GM23338 (cell line): ENCODE measurements at regions not wholly inside any gene's neighbourhood (a gene's known extent, or its start where the extent isn't known, plus 50 kb on each side); places are given as distances from the start of the nearest gene placed in this dataset.

Experiments used
- ATAC-seq: fragments of 200-7000 bp; cut with Tn5 transposase; 3 replicates; pipeline ENCODE4 v1.9.1; 2020
- DNase-seq: peaks from one replicate; pipeline ENCODE4 v3.0.0-alpha.2; 2015; ENCODE audit warnings: low spot score
- H2AFZ ChIP-seq: fragments of 200-600 bp; sonication (generic); 2 replicates; pipeline ENCODE4 v1.8.0; 2016; ENCODE audit warnings: antibody characterized with exemption, mild to moderate bottlenecking, moderate library complexity
- H3F3A ChIP-seq: fragments of 200-600 bp; sonication (generic); replicated peaks from 2 replicates; pipeline ENCODE4 v1.8.0; 2017; ENCODE audit warnings: antibody characterized with exemption, mixed run types, low read depth
- H3K27ac ChIP-seq: fragments of 200-600 bp; sonication (generic); 2 replicates; pipeline ENCODE4 v1.6.1; 2016; ENCODE audit warnings: low read depth
- H3K27me3 ChIP-seq: fragments of 200-600 bp; sonication (generic); 2 replicates; pipeline ENCODE4 v1.8.0; 2016; ENCODE audit warnings: mild to moderate bottlenecking, mixed run types, moderate library complexity; ENCODE audit not compliant: insufficient read depth
- H3K36me3 ChIP-seq: fragments of 200-600 bp; sonication (generic); 2 replicates; pipeline ENCODE4 v1.8.0; 2016; ENCODE audit warnings: mild to moderate bottlenecking; ENCODE audit not compliant: insufficient read depth
- H3K4me1 ChIP-seq: fragments of 200-600 bp; sonication (generic); 2 replicates; pipeline ENCODE4 v1.8.0; 2016; ENCODE audit warnings: mild to moderate bottlenecking, moderate library complexity; ENCODE audit not compliant: insufficient read depth
- H3K4me2 ChIP-seq: fragments of 200-600 bp; sonication (generic); 2 replicates; pipeline ENCODE4 v1.7.1; 2017; ENCODE audit warnings: mixed run types
- H3K4me3 ChIP-seq: fragments of 200-600 bp; sonication (generic); 2 replicates; pipeline ENCODE4 v1.6.1; 2016; ENCODE audit warnings: mixed run types
- H3K79me2 ChIP-seq: fragments of 200-600 bp; sonication (generic); replicated peaks from 2 replicates; pipeline ENCODE4 v1.8.0; 2017; ENCODE audit warnings: mild to moderate bottlenecking; ENCODE audit not compliant: insufficient read depth
- H3K9me2 ChIP-seq: fragments of 200-600 bp; sonication (generic); 2 replicates; pipeline ENCODE4 v1.8.0; 2017; ENCODE audit not compliant: insufficient read depth
- H4K20me1 ChIP-seq: fragments of 200-600 bp; sonication (generic); replicated peaks from 2 replicates; pipeline ENCODE4 v1.8.0; 2017; ENCODE audit warnings: mild to moderate bottlenecking; ENCODE audit not compliant: insufficient read depth
- H3K27ac Mint-ChIP-seq: 2 replicates; pipeline ENCODE4 v1.8.0; 2020; ENCODE audit warnings: inconsistent platforms, mild to moderate bottlenecking, moderate library complexity, mixed read lengths
- H3K27me3 Mint-ChIP-seq: 3 replicates; pipeline ENCODE4 v1.8.0; 2022; ENCODE audit warnings: low read depth, mild to moderate bottlenecking, moderate library complexity, mixed read lengths, inconsistent platforms; ENCODE audit not compliant: insufficient read depth, poor library complexity
- H3K36me3 Mint-ChIP-seq: 3 replicates; pipeline ENCODE4 v1.8.0; 2021; ENCODE audit warnings: low read depth, mild to moderate bottlenecking, inconsistent platforms, moderate library complexity, mixed read lengths
- H3K4me1 Mint-ChIP-seq: 3 replicates; pipeline ENCODE4 v1.8.0; 2020; ENCODE audit warnings: mild to moderate bottlenecking, inconsistent platforms, mixed read lengths
- H3K4me3 Mint-ChIP-seq: 3 replicates; pipeline ENCODE4 v1.8.0; 2021; ENCODE audit warnings: moderate library complexity, mild to moderate bottlenecking, inconsistent platforms, mixed read lengths
- H3K9me3 Mint-ChIP-seq: 3 replicates; pipeline ENCODE4 v1.8.0; 2020; ENCODE audit warnings: moderate library complexity, mild to moderate bottlenecking, inconsistent platforms, mixed read lengths
- CREB1 ChIP-seq: fragments of 250-450 bp; sonication (Bioruptor Pico); IDR thresholded peaks from 2 replicates; pipeline ENCODE4 v1.5.0; 2020; ENCODE audit warnings: low read depth, mild to moderate bottlenecking, moderate library complexity
- CTCF ChIP-seq, 2 experiments: fragments of 200-600 bp in 1 of 2; sonication (generic) in 1 of 2; conservative IDR thresholded peaks; 2 replicates each; pipeline versions ENCODE4 v1.5.1 to v1.6.1; 2016 to 2017; ENCODE audit warnings: antibody characterized with exemption in 2 of 2, low read depth in 2 of 2, mild to moderate bottlenecking in 2 of 2, moderate library complexity in 1 of 2
- EZH2 ChIP-seq: fragments of 200-600 bp; sonication (generic); IDR thresholded peaks from one replicate; pipeline ENCODE4 v1.8.0; 2017; ENCODE audit warnings: antibody characterized with exemption, mild to moderate bottlenecking, low read depth; ENCODE audit not compliant: unreplicated experiment
- EZH2phosphoT487 ChIP-seq: fragments of 200-600 bp; sonication (generic); IDR thresholded peaks from one replicate; pipeline ENCODE4 v1.8.1; 2018; ENCODE audit warnings: antibody characterized with exemption; ENCODE audit not compliant: unreplicated experiment
- JUNB ChIP-seq: IDR thresholded peaks from one replicate; pipeline ENCODE4 v1.6.1; 2016; ENCODE audit warnings: antibody characterized with exemption; ENCODE audit not compliant: unreplicated experiment
- NANOG ChIP-seq: IDR thresholded peaks from 2 replicates; pipeline ENCODE4 v1.6.1; 2016; ENCODE audit warnings: antibody characterized with exemption, borderline replicate concordance
- POLR2AphosphoS5 ChIP-seq: IDR thresholded peaks from 2 replicates; pipeline ENCODE4 v1.6.1; 2016; ENCODE audit warnings: antibody characterized with exemption, low read depth
- STAT1 ChIP-seq: IDR thresholded peaks from one replicate; pipeline ENCODE4 v1.6.1; 2016; ENCODE audit warnings: antibody characterized with exemption; ENCODE audit not compliant: unreplicated experiment
- ZNF114 ChIP-seq: fragments of 250-450 bp; sonication (Bioruptor Pico); IDR thresholded peaks from 2 replicates; pipeline ENCODE4 v1.5.0; 2020; ENCODE audit warnings: mild to moderate bottlenecking, moderate library complexity
- ZNF331 ChIP-seq: fragments of 250-450 bp; sonication (Bioruptor Pico); IDR thresholded peaks from 2 replicates; pipeline ENCODE4 v1.5.0; 2020; ENCODE audit warnings: low read depth, mild to moderate bottlenecking, moderate library complexity
- TF ChIP-seq, protein P1 (sequence below): IDR thresholded peaks from 2 replicates; pipeline ENCODE4 v1.6.1; 2016; ENCODE audit warnings: antibody characterized with exemption
- TF ChIP-seq, protein P2 (sequence below): fragments of 250-450 bp; sonication (Bioruptor Pico); IDR thresholded peaks from 2 replicates; pipeline ENCODE4 v1.5.0; 2020; ENCODE audit warnings: mild to moderate bottlenecking, moderate library complexity
- TF ChIP-seq, protein P3 (sequence below): IDR thresholded peaks from one replicate; pipeline ENCODE4 v1.6.1; 2018; ENCODE audit warnings: antibody characterized with exemption; ENCODE audit not compliant: unreplicated experiment

- no peak overlapping the region for H3K4me3 ChIP-seq
- DNase-seq (no peak), ATAC-seq (no peak)
- H3K4me2 ChIP-seq: no peak overlapping the region
- H3K36me3 Mint-ChIP-seq: no peaks in the 10 kb centered on the region
- no peaks in the 10 kb centered on the region for H3K36me3 ChIP-seq
- TF ChIP-seq CTCF (conservative IDR thresholded peaks at IDR 0.05; ENCODE audit: low read depth in 2 of 2) (no peak), NANOG (no peak), EZH2phosphoT487 (no peak), POLR2AphosphoS5 (no peak), STAT1 (no peak), EZH2 (no peak), ZNF114 (CRISPR knock-in tag) (no peak), ZNF331 (no peak), CREB1 (CRISPR knock-in tag) (no peak), JUNB (no peak)
- TF ChIP-seq, protein P1, sequence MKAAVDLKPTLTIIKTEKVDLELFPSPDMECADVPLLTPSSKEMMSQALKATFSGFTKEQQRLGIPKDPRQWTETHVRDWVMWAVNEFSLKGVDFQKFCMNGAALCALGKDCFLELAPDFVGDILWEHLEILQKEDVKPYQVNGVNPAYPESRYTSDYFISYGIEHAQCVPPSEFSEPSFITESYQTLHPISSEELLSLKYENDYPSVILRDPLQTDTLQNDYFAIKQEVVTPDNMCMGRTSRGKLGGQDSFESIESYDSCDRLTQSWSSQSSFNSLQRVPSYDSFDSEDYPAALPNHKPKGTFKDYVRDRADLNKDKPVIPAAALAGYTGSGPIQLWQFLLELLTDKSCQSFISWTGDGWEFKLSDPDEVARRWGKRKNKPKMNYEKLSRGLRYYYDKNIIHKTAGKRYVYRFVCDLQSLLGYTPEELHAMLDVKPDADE: no peak
- TF ChIP-seq, protein P2, sequence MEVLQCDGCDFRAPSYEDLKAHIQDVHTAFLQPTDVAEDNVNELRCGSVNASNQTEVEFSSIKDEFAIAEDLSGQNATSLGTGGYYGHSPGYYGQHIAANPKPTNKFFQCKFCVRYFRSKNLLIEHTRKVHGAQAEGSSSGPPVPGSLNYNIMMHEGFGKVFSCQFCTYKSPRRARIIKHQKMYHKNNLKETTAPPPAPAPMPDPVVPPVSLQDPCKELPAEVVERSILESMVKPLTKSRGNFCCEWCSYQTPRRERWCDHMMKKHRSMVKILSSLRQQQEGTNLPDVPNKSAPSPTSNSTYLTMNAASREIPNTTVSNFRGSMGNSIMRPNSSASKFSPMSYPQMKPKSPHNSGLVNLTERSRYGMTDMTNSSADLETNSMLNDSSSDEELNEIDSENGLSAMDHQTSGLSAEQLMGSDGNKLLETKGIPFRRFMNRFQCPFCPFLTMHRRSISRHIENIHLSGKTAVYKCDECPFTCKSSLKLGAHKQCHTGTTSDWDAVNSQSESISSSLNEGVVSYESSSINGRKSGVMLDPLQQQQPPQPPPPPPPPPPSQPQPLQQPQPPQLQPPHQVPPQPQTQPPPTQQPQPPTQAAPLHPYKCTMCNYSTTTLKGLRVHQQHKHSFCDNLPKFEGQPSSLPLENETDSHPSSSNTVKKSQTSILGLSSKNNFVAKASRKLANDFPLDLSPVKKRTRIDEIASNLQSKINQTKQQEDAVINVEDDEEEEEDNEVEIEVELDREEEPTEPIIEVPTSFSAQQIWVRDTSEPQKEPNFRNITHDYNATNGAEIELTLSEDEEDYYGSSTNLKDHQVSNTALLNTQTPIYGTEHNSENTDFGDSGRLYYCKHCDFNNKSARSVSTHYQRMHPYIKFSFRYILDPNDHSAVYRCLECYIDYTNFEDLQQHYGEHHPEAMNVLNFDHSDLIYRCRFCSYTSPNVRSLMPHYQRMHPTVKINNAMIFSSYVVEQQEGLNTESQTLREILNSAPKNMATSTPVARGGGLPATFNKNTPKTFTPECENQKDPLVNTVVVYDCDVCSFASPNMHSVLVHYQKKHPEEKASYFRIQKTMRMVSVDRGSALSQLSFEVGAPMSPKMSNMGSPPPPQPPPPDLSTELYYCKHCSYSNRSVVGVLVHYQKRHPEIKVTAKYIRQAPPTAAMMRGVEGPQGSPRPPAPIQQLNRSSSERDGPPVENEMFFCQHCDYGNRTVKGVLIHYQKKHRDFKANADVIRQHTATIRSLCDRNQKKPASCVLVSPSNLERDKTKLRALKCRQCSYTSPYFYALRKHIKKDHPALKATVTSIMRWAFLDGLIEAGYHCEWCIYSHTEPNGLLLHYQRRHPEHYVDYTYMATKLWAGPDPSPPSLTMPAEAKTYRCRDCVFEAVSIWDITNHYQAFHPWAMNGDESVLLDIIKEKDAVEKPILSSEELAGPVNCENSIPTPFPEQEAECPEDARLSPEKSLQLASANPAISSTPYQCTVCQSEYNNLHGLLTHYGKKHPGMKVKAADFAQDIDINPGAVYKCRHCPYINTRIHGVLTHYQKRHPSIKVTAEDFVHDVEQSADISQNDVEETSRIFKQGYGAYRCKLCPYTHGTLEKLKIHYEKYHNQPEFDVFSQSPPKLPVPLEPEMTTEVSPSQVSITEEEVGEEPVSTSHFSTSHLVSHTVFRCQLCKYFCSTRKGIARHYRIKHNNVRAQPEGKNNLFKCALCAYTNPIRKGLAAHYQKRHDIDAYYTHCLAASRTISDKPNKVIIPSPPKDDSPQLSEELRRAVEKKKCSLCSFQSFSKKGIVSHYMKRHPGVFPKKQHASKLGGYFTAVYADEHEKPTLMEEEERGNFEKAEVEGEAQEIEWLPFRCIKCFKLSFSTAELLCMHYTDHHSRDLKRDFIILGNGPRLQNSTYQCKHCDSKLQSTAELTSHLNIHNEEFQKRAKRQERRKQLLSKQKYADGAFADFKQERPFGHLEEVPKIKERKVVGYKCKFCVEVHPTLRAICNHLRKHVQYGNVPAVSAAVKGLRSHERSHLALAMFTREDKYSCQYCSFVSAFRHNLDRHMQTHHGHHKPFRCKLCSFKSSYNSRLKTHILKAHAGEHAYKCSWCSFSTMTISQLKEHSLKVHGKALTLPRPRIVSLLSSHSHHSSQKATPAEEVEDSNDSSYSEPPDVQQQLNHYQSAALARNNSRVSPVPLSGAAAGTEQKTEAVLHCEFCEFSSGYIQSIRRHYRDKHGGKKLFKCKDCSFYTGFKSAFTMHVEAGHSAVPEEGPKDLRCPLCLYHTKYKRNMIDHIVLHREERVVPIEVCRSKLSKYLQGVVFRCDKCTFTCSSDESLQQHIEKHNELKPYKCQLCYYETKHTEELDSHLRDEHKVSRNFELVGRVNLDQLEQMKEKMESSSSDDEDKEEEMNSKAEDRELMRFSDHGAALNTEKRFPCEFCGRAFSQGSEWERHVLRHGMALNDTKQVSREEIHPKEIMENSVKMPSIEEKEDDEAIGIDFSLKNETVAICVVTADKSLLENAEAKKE (CRISPR knock-in tag): no peak
- TF ChIP-seq, protein P3, sequence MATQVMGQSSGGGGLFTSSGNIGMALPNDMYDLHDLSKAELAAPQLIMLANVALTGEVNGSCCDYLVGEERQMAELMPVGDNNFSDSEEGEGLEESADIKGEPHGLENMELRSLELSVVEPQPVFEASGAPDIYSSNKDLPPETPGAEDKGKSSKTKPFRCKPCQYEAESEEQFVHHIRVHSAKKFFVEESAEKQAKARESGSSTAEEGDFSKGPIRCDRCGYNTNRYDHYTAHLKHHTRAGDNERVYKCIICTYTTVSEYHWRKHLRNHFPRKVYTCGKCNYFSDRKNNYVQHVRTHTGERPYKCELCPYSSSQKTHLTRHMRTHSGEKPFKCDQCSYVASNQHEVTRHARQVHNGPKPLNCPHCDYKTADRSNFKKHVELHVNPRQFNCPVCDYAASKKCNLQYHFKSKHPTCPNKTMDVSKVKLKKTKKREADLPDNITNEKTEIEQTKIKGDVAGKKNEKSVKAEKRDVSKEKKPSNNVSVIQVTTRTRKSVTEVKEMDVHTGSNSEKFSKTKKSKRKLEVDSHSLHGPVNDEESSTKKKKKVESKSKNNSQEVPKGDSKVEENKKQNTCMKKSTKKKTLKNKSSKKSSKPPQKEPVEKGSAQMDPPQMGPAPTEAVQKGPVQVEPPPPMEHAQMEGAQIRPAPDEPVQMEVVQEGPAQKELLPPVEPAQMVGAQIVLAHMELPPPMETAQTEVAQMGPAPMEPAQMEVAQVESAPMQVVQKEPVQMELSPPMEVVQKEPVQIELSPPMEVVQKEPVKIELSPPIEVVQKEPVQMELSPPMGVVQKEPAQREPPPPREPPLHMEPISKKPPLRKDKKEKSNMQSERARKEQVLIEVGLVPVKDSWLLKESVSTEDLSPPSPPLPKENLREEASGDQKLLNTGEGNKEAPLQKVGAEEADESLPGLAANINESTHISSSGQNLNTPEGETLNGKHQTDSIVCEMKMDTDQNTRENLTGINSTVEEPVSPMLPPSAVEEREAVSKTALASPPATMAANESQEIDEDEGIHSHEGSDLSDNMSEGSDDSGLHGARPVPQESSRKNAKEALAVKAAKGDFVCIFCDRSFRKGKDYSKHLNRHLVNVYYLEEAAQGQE: no peak
- no peaks in the 10 kb centered on the region for H3F3A ChIP-seq
- H3K4me1 ChIP-seq: no peaks in the 10 kb centered on the region
- no peaks in the 10 kb centered on the region for H3K27me3 ChIP-seq
- peaks cover 3% of the 10 kb centered on the region; the same call in 1 of the 3 replicates for H3K9me3 Mint-ChIP-seq
- H3K4me3 Mint-ChIP-seq: no peak overlapping the region
- H3K27ac Mint-ChIP-seq: no peak overlapping the region
- no peak overlapping the region for H3K27ac ChIP-seq
- H3K9me2 ChIP-seq: no peaks in the 10 kb centered on the region
- H2AFZ ChIP-seq: no peak overlapping the region
- no peaks in the 10 kb centered on the region for H3K79me2 ChIP-seq
- peaks cover 2% of the 10 kb centered on the region for H3K27me3 Mint-ChIP-seq
- H3K4me1 Mint-ChIP-seq: peaks cover 4% of the 10 kb centered on the region; the same call in 2 of the 3 replicates
- H4K20me1 ChIP-seq: no peaks in the 10 kb centered on the region
Observed at GRCh38 chr11:11186249-11186648, 166.8 kb downstream of the CSNK2A3 start.
